ENCODE measurements at regions not wholly inside any gene's neighbourhood (a gene's known extent, or its start where the extent isn't known, plus 50 kb on each side); places are given as distances from the start of the nearest gene placed in this dataset.

DNA sequence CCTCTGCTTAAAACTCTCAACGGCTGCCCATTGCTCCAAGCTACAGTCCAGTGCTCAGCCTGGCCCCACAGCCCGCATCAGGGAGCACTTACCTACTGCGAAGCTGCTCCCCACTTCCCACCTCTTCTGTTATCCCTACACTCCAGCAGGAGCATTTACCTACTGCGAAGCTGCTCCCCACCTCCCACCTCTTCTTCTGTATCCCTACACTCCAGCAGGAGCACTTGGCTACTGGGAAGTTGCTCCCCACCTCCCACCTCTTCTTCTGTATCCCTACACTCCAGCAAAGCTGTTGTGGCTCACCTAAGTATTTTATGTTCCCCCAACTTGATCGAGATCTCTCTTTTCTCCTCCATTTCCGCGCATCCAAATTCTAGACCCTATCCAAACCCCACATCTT lies 563.3 kb upstream of the ZFP42 start:
- TF ChIP-seq ZNF274 (IDR thresholded peaks at IDR 0.05; ENCODE audit: low read depth, low read length), result no peak
- TF ChIP-seq SUZ12 (IDR thresholded peaks at IDR 0.05; ENCODE audit: extremely low read depth, insufficient read depth, insufficient read length), result no peak

All from NT2/D1 (cell line).